Trophoblast cell (in vitro differentiated cells and primary cell): ENCODE measurements at regions not wholly inside any gene's neighbourhood (a gene's known extent, or its start where the extent isn't known, plus 50 kb on each side); places are given as distances from the start of the nearest gene placed in this dataset.

Source experiments
- DNase-seq, 2 donors: peaks; one replicate each; pipeline ENCODE4 v3.0.0-alpha.2; 2016
- H2AFZ ChIP-seq: 2 replicates; pipeline ENCODE4 v1.6.1; 2013; ENCODE audit warnings: low read length, moderate library complexity, mild to moderate bottlenecking; ENCODE audit not compliant: insufficient read depth, poor library complexity
- H2AK5ac ChIP-seq: 2 replicates; pipeline ENCODE4 v1.6.1; 2013; ENCODE audit warnings: mild to moderate bottlenecking, low read length
- H2BK120ac ChIP-seq: 2 replicates; pipeline ENCODE4 v1.6.1; 2013; ENCODE audit warnings: low read length, mild to moderate bottlenecking, moderate library complexity; ENCODE audit not compliant: insufficient read depth, poor library complexity
- H2BK12ac ChIP-seq: 2 replicates; pipeline ENCODE4 v1.6.1; 2013; ENCODE audit warnings: mild to moderate bottlenecking, low read length, moderate library complexity
- H2BK5ac ChIP-seq: 2 replicates; pipeline ENCODE4 v1.6.1; 2013; ENCODE audit warnings: low read length, low read depth, moderate library complexity, mild to moderate bottlenecking; ENCODE audit not compliant: poor library complexity
- H3K14ac ChIP-seq: 2 replicates; pipeline ENCODE4 v1.6.1; 2013; ENCODE audit warnings: mild to moderate bottlenecking, low read length
- H3K18ac ChIP-seq: 2 replicates; pipeline ENCODE4 v1.6.1; 2013; ENCODE audit warnings: mild to moderate bottlenecking, low read length
- H3K23ac ChIP-seq: 2 replicates; pipeline ENCODE4 v1.6.1; 2013; ENCODE audit warnings: low read length
- H3K27ac ChIP-seq: 2 replicates; pipeline ENCODE4 v1.5.1; 2013; ENCODE audit warnings: low read depth, mild to moderate bottlenecking, inconsistent platforms, low read length, moderate library complexity
- H3K27me3 ChIP-seq: 2 replicates; pipeline ENCODE4 v1.6.1; 2013; ENCODE audit warnings: inconsistent platforms, mild to moderate bottlenecking, low read length, moderate library complexity; ENCODE audit not compliant: insufficient read depth
- H3K36me3 ChIP-seq, 2 experiments: 1 replicate in 1 of 2; 2 replicates in 1 of 2; pipeline ENCODE4 v1.6.1; 2013; ENCODE audit warnings: low read length in 2 of 2, mild to moderate bottlenecking in 2 of 2, moderate library complexity in 1 of 2; ENCODE audit not compliant: insufficient read depth in 2 of 2, control insufficient read depth in 1 of 2
- H3K4ac ChIP-seq: 2 replicates; pipeline ENCODE4 v1.6.1; 2013; ENCODE audit warnings: low read depth, mild to moderate bottlenecking, low read length, moderate library complexity
- H3K4me1 ChIP-seq, 2 experiments: 1 replicate in 1 of 2; 2 replicates in 1 of 2; pipeline ENCODE4 v1.6.1; 2013; ENCODE audit warnings: low read length in 2 of 2, mild to moderate bottlenecking in 2 of 2, moderate library complexity in 1 of 2; ENCODE audit not compliant: insufficient read depth in 2 of 2, control insufficient read depth in 1 of 2
- H3K4me2 ChIP-seq: 2 replicates; pipeline ENCODE4 v1.6.1; 2013; ENCODE audit warnings: inconsistent platforms, mild to moderate bottlenecking, low read length, moderate library complexity
- H3K4me3 ChIP-seq: 2 replicates; pipeline ENCODE4 v1.5.1; 2013; ENCODE audit warnings: mild to moderate bottlenecking, low read depth, low read length, inconsistent platforms
- H3K79me1 ChIP-seq: one replicate; pipeline ENCODE4 v1.6.1; 2013; ENCODE audit warnings: low read length
- H3K79me2 ChIP-seq: 2 replicates; pipeline ENCODE4 v1.6.1; 2013; ENCODE audit warnings: low read length, mild to moderate bottlenecking; ENCODE audit not compliant: control insufficient read depth, insufficient read depth, poor library complexity
- H3K9ac ChIP-seq: 2 replicates; pipeline ENCODE4 v1.6.1; 2013; ENCODE audit warnings: mild to moderate bottlenecking, low read length
- H3K9me3 ChIP-seq: 2 replicates; pipeline ENCODE4 v1.6.1; 2013; ENCODE audit warnings: low read depth, mild to moderate bottlenecking, control low read depth, inconsistent platforms, low read length; ENCODE audit not compliant: insufficient read depth
- H4K12ac ChIP-seq: 2 replicates; pipeline ENCODE4 v1.6.1; 2013; ENCODE audit warnings: low read depth, mild to moderate bottlenecking, low read length, moderate library complexity
- H4K8ac ChIP-seq: 2 replicates; pipeline ENCODE4 v1.6.1; 2013; ENCODE audit warnings: low read depth, mild to moderate bottlenecking, low read length, moderate library complexity
- H4K91ac ChIP-seq: one replicate; pipeline ENCODE4 v1.6.1; 2013; ENCODE audit warnings: low read depth, mild to moderate bottlenecking, low read length, moderate library complexity
- WGBS: extraction: QIAGEN DNeasy Blood & Tissue Kit; methylation state at CpG from one replicate; pipeline ENCODE4 v1.1.7; 2013; ENCODE audit warnings: missing lambda C conversion rate; ENCODE audit not compliant: insufficient read length, insufficient coverage; ENCODE audit errors: extremely low coverage; 5-methylcytosine and 5-hydroxymethylcytosine counted together

DNA sequence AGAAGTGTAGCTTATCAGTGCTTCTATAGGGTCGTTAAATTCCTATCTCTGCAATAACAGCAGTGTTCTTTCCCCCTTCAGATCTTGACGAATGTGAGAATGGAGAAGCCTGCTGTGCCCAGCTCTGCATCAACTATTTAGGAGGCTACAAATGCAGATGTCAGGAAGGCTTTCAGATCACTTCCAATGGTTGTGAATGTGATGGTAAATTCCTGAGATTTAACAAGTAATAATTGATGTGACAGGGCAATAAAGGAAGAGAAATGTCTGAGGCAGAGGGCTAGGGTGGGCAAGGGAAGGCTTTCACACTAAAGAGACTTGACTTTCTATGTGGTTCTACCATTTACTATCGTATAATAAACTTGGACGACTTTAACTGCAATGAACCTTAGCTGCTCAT lies 711.7 kb upstream of the GOLIM4 start:
- Histone ChIP-seq H3K27ac (no peak overlapping the region), H4K91ac (no peak overlapping the region), H3K36me3 (no peaks in the 10 kb centered on the region), H3K79me2 (no peaks in the 10 kb centered on the region), H3K4me1 (no peaks in the 10 kb centered on the region), H2BK120ac (no peak overlapping the region), H2BK5ac (no peak overlapping the region), H3K9me3 (no peaks in the 10 kb centered on the region), H2BK12ac (no peak overlapping the region), H3K27me3 (no peaks in the 10 kb centered on the region), H4K12ac (no peak overlapping the region), H3K4ac (no peak overlapping the region), H2AFZ (no peak overlapping the region), H3K14ac (no peak overlapping the region), H2AK5ac (no peak overlapping the region), H3K9ac (no peak overlapping the region), H4K8ac (no peak overlapping the region), H3K4me3 (no peak overlapping the region), H3K4me2 (no peak overlapping the region), H3K79me1 (no peaks in the 10 kb centered on the region), H3K23ac (no peak overlapping the region), H3K18ac (no peak overlapping the region)
- no CpG with 5 or more reads among the region's 4 CpGs for WGBS
- no peak for DNase-seq

DNA sequence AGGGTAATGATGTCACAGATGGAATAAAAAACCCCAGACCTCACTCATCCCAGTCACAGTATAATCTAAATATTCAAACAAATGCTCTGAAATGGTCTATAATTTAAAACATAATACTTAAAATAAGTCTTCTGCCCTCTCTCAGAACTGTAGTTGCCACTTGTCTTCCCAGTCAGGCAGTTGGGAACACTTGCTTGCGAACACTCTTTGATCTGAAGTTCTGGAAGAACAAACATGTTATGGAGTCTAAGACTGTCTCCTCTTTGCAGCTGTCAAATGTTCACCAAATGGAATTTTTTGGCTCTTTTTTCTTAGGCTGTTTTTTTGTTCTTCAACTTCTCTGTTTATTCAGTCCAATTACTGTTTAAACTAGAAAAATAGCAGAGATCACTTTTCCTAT lies 711.1 kb upstream of the GOLIM4 start:
- Histone ChIP-seq H2BK5ac (no peak overlapping the region), H3K18ac (no peak overlapping the region), H4K12ac (no peak overlapping the region), H3K4ac (no peak overlapping the region), H3K4me1 (no peaks in the 10 kb centered on the region), H4K91ac (no peak overlapping the region), H3K79me1 (no peaks in the 10 kb centered on the region), H2AK5ac (no peak overlapping the region), H3K23ac (no peak overlapping the region), H3K36me3 (no peaks in the 10 kb centered on the region), H3K27me3 (no peaks in the 10 kb centered on the region), H3K4me3 (no peak overlapping the region), H2AFZ (no peak overlapping the region), H3K14ac (no peak overlapping the region), H3K9ac (no peak overlapping the region), H3K27ac (no peak overlapping the region), H2BK12ac (no peak overlapping the region), H3K79me2 (no peaks in the 10 kb centered on the region), H3K9me3 (no peaks in the 10 kb centered on the region), H2BK120ac (no peak overlapping the region), H3K4me2 (no peak overlapping the region), H4K8ac (no peak overlapping the region)
- DNase-seq, result no peak
- no CpG with 5 or more reads among the region's 1 CpG for WGBS

DNA sequence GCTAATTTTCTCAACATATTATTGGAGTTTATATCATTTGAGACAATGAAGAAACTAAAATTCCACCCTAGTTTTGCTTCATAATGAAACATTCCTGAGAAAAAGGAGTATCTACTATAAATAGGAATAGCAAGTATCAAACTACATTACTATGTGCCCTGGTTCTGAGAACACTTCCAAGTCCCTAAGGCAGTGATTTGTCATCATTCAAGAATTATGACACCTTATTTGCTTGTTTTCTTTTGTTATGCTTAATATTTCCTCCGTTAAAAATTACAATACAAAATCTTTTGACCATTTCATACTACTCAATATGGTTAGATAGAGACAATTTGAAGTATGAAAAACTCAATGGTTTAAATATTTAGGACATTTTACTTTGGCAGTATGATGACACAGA lies 707.8 kb upstream of the GOLIM4 start:
- no peak overlapping the region for H2AK5ac ChIP-seq
- no CpG with 5 or more reads among the region's 1 CpG for WGBS

DNA sequence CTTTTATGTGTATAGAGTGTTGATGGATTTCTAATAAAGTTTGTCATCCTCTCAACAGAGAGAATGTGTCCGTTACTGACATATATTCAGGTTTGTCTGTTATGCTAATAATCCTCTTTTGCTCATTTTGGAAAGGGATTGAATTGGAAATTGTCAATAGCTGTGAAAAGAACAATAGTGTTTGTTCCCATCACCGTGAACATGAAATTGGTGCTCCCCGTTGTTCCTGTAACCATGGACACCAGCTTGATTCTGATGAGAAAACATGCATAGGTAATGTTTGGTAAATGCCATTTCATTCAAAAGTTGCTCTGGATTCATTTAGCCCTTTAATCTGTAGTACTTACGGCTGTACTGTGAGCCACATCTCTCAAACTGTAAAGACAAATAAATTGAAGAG lies 707.0 kb upstream of the GOLIM4 start:
- H3K4ac ChIP-seq, result no peak overlapping the region
- no peak overlapping the region for H2AFZ ChIP-seq
- no peaks in the 10 kb centered on the region for H3K36me3 ChIP-seq
- no peak overlapping the region for H4K91ac ChIP-seq
- H3K9ac ChIP-seq, result no peak overlapping the region
- no peak overlapping the region for H4K12ac ChIP-seq
- H2BK120ac ChIP-seq, result no peak overlapping the region
- H3K4me3 ChIP-seq, result no peak overlapping the region
- no peak overlapping the region for H4K8ac ChIP-seq
- no peak overlapping the region for H3K18ac ChIP-seq
- H2BK5ac ChIP-seq, result no peak overlapping the region
- DNase-seq, result no peak
- H3K23ac ChIP-seq, result no peak overlapping the region
- H2AK5ac ChIP-seq, result no peak overlapping the region
- no peak overlapping the region for H3K4me2 ChIP-seq
- no peaks in the 10 kb centered on the region for H3K4me1 ChIP-seq
- no peak overlapping the region for H3K14ac ChIP-seq
- H3K27me3 ChIP-seq, result no peaks in the 10 kb centered on the region
- WGBS, result no CpG with 5 or more reads among the region's 4 CpGs
- no peaks in the 10 kb centered on the region for H3K79me2 ChIP-seq
- H3K9me3 ChIP-seq, result no peaks in the 10 kb centered on the region
- H3K27ac ChIP-seq, result no peak overlapping the region
- no peaks in the 10 kb centered on the region for H3K79me1 ChIP-seq
- no peak overlapping the region for H2BK12ac ChIP-seq

More for the DNA sequence above, 707.8 kb upstream of the GOLIM4 start:
- no peaks in the 10 kb centered on the region for H3K36me3 ChIP-seq
- H3K27me3 ChIP-seq, result no peaks in the 10 kb centered on the region
- no peak overlapping the region for H4K8ac ChIP-seq
- H3K4me2 ChIP-seq, result no peak overlapping the region
- H3K79me1 ChIP-seq, result no peaks in the 10 kb centered on the region
- no peak overlapping the region for H3K9ac ChIP-seq
- H3K14ac ChIP-seq, result no peak overlapping the region
- H4K91ac ChIP-seq, result no peak overlapping the region
- H2AFZ ChIP-seq, result no peak overlapping the region
- no peak overlapping the region for H3K23ac ChIP-seq
- no peaks in the 10 kb centered on the region for H3K9me3 ChIP-seq
- no peak overlapping the region for H3K27ac ChIP-seq
- no peak overlapping the region for H4K12ac ChIP-seq
- no peaks in the 10 kb centered on the region for H3K4me1 ChIP-seq
- DNase-seq, result no peak
- no peak overlapping the region for H2BK120ac ChIP-seq
- no peak overlapping the region for H2BK5ac ChIP-seq
- no peak overlapping the region for H2BK12ac ChIP-seq
- H3K18ac ChIP-seq, result no peak overlapping the region
- H3K4me3 ChIP-seq, result no peak overlapping the region
- no peaks in the 10 kb centered on the region for H3K79me2 ChIP-seq
- no peak overlapping the region for H3K4ac ChIP-seq
